Naive thymus-derived CD4-positive, alpha-beta T cell (primary cell): ENCODE measurements at regions not wholly inside any gene's neighbourhood (a gene's known extent, or its start where the extent isn't known, plus 50 kb on each side); places are given as distances from the start of the nearest gene placed in this dataset.

Source experiments
- ATAC-seq: fragments of 150-1000 bp; cut with Tn5 transposase; 2 replicates; pipeline ENCODE4 v1.10.0; 2021; ENCODE audit warnings: mild to moderate bottlenecking, moderate library complexity
- CTCF ChIA-PET: fragments of 350-600 bp; sonication (Branson Sonifier 250); formaldehyde crosslinking; loops from one replicate; lab custom pipeline; 2021; ENCODE audit warnings: antibody characterized with exemption; lab: Charles Lee
- POLR2A ChIA-PET: fragments of 350-600 bp; sonication (Branson Sonifier 250); formaldehyde crosslinking; loops from one replicate; lab custom pipeline; 2021; ENCODE audit warnings: antibody characterized with exemption, inconsistent platforms; lab: Charles Lee
- DNase-seq, 9 donors: peaks; one replicate each; pipeline versions ENCODE4 v3.0.0 to v3.0.0-alpha.2; 2020 to 2022; ENCODE audit warnings: mixed read lengths in 1 of 9
- H3K27ac ChIP-seq: one replicate; pipeline ENCODE4 v1.7.0; 2013; ENCODE audit warnings: mild to moderate bottlenecking, low read depth, low read length, moderate library complexity
- H3K27me3 ChIP-seq, 2 donors: one replicate each; pipeline ENCODE4 v1.7.0; 2013; ENCODE audit warnings: low read length in 2 of 2, mild to moderate bottlenecking in 2 of 2, moderate library complexity in 2 of 2; ENCODE audit not compliant: control insufficient read depth in 2 of 2, insufficient read depth in 2 of 2
- H3K36me3 ChIP-seq, 3 experiments: 1 replicate in 2 of 3; 2 replicates in 1 of 3; pipeline ENCODE4 v1.7.0; 2013; ENCODE audit warnings: low read length in 3 of 3, mild to moderate bottlenecking in 3 of 3, moderate library complexity in 1 of 3; ENCODE audit not compliant: insufficient read depth in 3 of 3, control insufficient read depth in 2 of 3
- H3K4me1 ChIP-seq, 2 donors: one replicate each; pipeline ENCODE4 v1.7.0; 2013; ENCODE audit warnings: low read length in 2 of 2, mild to moderate bottlenecking in 2 of 2, moderate library complexity in 1 of 2; ENCODE audit not compliant: control insufficient read depth in 2 of 2, insufficient read depth in 2 of 2
- H3K4me3 ChIP-seq: 2 replicates; pipeline ENCODE4 v1.7.0; 2013; ENCODE audit warnings: mild to moderate bottlenecking, low read length
- H3K9me3 ChIP-seq, 3 experiments: 1 replicate in 2 of 3; 2 replicates in 1 of 3; pipeline ENCODE4 v1.7.0; 2013; ENCODE audit warnings: low read length in 3 of 3; ENCODE audit not compliant: control insufficient read depth in 2 of 3
- H3K27ac Mint-ChIP-seq, 9 donors: one replicate each; pipeline ENCODE4 v1.8.0; 2020 to 2022; ENCODE audit warnings: mixed read lengths in 9 of 9, mild to moderate bottlenecking in 8 of 9, moderate library complexity in 5 of 9, inconsistent platforms in 2 of 9
- H3K27me3 Mint-ChIP-seq, 5 donors: one replicate each; pipeline ENCODE4 v1.8.0; 2021 to 2022; ENCODE audit warnings: mixed read lengths in 5 of 5, mild to moderate bottlenecking in 1 of 5
- H3K36me3 Mint-ChIP-seq, 5 donors: one replicate each; pipeline ENCODE4 v1.8.0; 2020 to 2022; ENCODE audit warnings: mixed read lengths in 5 of 5, mild to moderate bottlenecking in 3 of 5, inconsistent platforms in 1 of 5
- H3K4me1 Mint-ChIP-seq, 7 donors: one replicate each; pipeline ENCODE4 v1.8.0; 2020 to 2022; ENCODE audit warnings: mixed read lengths in 7 of 7, mild to moderate bottlenecking in 3 of 7, inconsistent platforms in 1 of 7
- H3K4me3 Mint-ChIP-seq, 10 donors: one replicate each; pipeline ENCODE4 v1.8.0; 2020 to 2022; ENCODE audit warnings: mild to moderate bottlenecking in 10 of 10, mixed read lengths in 10 of 10, moderate library complexity in 6 of 10, inconsistent platforms in 2 of 10
- H3K9me3 Mint-ChIP-seq, 11 donors: one replicate each; pipeline ENCODE4 v1.8.0; 2020 to 2022; ENCODE audit warnings: mixed read lengths in 11 of 11, mild to moderate bottlenecking in 4 of 11, inconsistent platforms in 1 of 11, moderate library complexity in 1 of 11
- intact Hi-C, 2 donors: fragments of 100-400 bp; cut with micrococcal nuclease; formaldehyde crosslinking; loops; one replicate each; pipeline ENCODE4 v1.15.1; 2023

- H3K4me1 Mint-ChIP-seq = no peaks in the 10 kb centered on the region
Measured at GRCh38 chr12:53854701-53855316, 83.8 kb upstream of the HOXC13 start.

GRCh38 chr12:53856132-53856531, 82.5 kb upstream of the HOXC13 start:
- no peaks in the 10 kb centered on the region for H3K36me3 ChIP-seq
- no peaks in the 10 kb centered on the region for H3K27me3 ChIP-seq
- Mint-ChIP-seq H3K27ac (no peak overlapping the region), H3K4me1 (no peaks in the 10 kb centered on the region), H3K9me3 (no peaks in the 10 kb centered on the region), H3K27me3 (peaks cover 13 to 61% (median 35%) of the 10 kb centered on the region in 5 donors), H3K36me3 (no peaks in the 10 kb centered on the region), H3K4me3 (no peak overlapping the region)
- no peak overlapping the region for H3K4me3 ChIP-seq
- intact Hi-C loops = no loop called here
- ChIA-PET CTCF (no interaction called here), POLR2A (no interaction called here)
- no peak for DNase-seq
- no peaks in the 10 kb centered on the region for H3K9me3 ChIP-seq
- H3K27ac ChIP-seq = no peak overlapping the region
- no peak for ATAC-seq
- no peaks in the 10 kb centered on the region for H3K4me1 ChIP-seq

More at GRCh38 chr12:53854701-53855316, 83.8 kb upstream of the HOXC13 start:
- Mint-ChIP-seq H3K9me3 (no peaks in the 10 kb centered on the region), H3K4me3 (no peak overlapping the region), H3K27ac (no peak overlapping the region), H3K27me3 (peaks cover 14 to 64% (median 38%) of the 10 kb centered on the region in 5 donors), H3K36me3 (no peaks in the 10 kb centered on the region)
- H3K4me3 ChIP-seq = no peak overlapping the region
- no peak for ATAC-seq
- intact Hi-C loops = no loop called here
- H3K36me3 ChIP-seq = no peaks in the 10 kb centered on the region
- no peak for DNase-seq
- POLR2A ChIA-PET = interaction anchor here (0.8 kb wide), 1 partner anchor 1314 kb away, joined by 3 read pairs; no protein-coding TSS in a partner anchor
- no peaks in the 10 kb centered on the region for H3K9me3 ChIP-seq
- no peaks in the 10 kb centered on the region for H3K4me1 ChIP-seq
- H3K27ac ChIP-seq = no peak overlapping the region
- no peaks in the 10 kb centered on the region for H3K27me3 ChIP-seq
- CTCF ChIA-PET = interaction anchor here (0.6 kb wide), 1 partner anchor 99 kb away, joined by 3 read pairs; no protein-coding TSS in a partner anchor

GRCh38 chr12:53857666-53858065, 81.0 kb upstream of the HOXC13 start:
- no peak for DNase-seq
- Mint-ChIP-seq H3K9me3 (no peaks in the 10 kb centered on the region), H3K4me3 (no peak overlapping the region), H3K36me3 (no peaks in the 10 kb centered on the region), H3K27me3 (peaks cover 15 to 62% (median 33%) of the 10 kb centered on the region in 5 donors), H3K27ac (no peak overlapping the region), H3K4me1 (no peaks in the 10 kb centered on the region)
- H3K4me1 ChIP-seq = no peaks in the 10 kb centered on the region
- no peaks in the 10 kb centered on the region for H3K9me3 ChIP-seq
- intact Hi-C loops = no loop called here
- ChIA-PET POLR2A (no interaction called here), CTCF (no interaction called here)
- no peaks in the 10 kb centered on the region for H3K36me3 ChIP-seq
- no peak for ATAC-seq
- H3K4me3 ChIP-seq = no peak overlapping the region
- no peak overlapping the region for H3K27ac ChIP-seq
- H3K27me3 ChIP-seq = no peaks in the 10 kb centered on the region

GRCh38 chr12:53860426-53861345, 77.9 kb upstream of the HOXC13 start:
- no peaks in the 10 kb centered on the region for H3K9me3 Mint-ChIP-seq
- Histone ChIP-seq H3K9me3 (no peaks in the 10 kb centered on the region), H3K4me3 (no peak overlapping the region), H3K27me3 (no peaks in the 10 kb centered on the region), H3K27ac (no peak overlapping the region), H3K36me3 (no peaks in the 10 kb centered on the region), H3K4me1 (no peaks in the 10 kb centered on the region)
- no peak overlapping the region for H3K4me3 Mint-ChIP-seq
- H3K27ac Mint-ChIP-seq = no peak overlapping the region
- DNase-seq (no peak), ATAC-seq (no peak)
- POLR2A ChIA-PET = no interaction called here
- intact Hi-C loops = no loop called here
- H3K27me3 Mint-ChIP-seq = peaks cover 13 to 41% (median 15%) of the 10 kb centered on the region in 5 donors
- CTCF ChIA-PET = interaction anchor here (0.6 kb wide), 1 partner anchor 512 kb away, joined by 3 read pairs; no protein-coding TSS in a partner anchor
- no peaks in the 10 kb centered on the region for H3K4me1 Mint-ChIP-seq
- H3K36me3 Mint-ChIP-seq = no peaks in the 10 kb centered on the region

- ATAC-seq = no peak
- peaks cover 0 to 1% of the 10 kb centered on the region in 2 donors for H3K27me3 ChIP-seq
- H3K36me3 Mint-ChIP-seq = no peaks in the 10 kb centered on the region
- H3K4me3 Mint-ChIP-seq = no peak overlapping the region
- no peak overlapping the region for H3K27ac ChIP-seq
- H3K4me1 ChIP-seq = no peaks in the 10 kb centered on the region
- no peaks in the 10 kb centered on the region for H3K9me3 ChIP-seq
- H3K9me3 Mint-ChIP-seq = no peaks in the 10 kb centered on the region
- H3K4me1 Mint-ChIP-seq = no peaks in the 10 kb centered on the region
- POLR2A ChIA-PET = no interaction called here
- H3K36me3 ChIP-seq = no peaks in the 10 kb centered on the region
- H3K27ac Mint-ChIP-seq = no peak overlapping the region
- intact Hi-C loops = no loop called here
- no peak overlapping the region for H3K4me3 ChIP-seq
- DNase-seq = no peak
- CTCF ChIA-PET = no interaction called here
- H3K27me3 Mint-ChIP-seq = peaks cover 13 to 39% (median 19%) of the 10 kb centered on the region in 5 donors
Measured at GRCh38 chr12:53862206-53862605, 76.4 kb upstream of the HOXC13 start.

GRCh38 chr12:53862831-53863230, 75.8 kb upstream of the HOXC13 start:
- ATAC-seq = no peak
- H3K27ac Mint-ChIP-seq = no peak overlapping the region
- Histone ChIP-seq H3K4me1 (no peaks in the 10 kb centered on the region), H3K9me3 (no peaks in the 10 kb centered on the region), H3K27me3 (peaks cover 0 to 4% of the 10 kb centered on the region in 2 donors), H3K4me3 (no peak overlapping the region), H3K27ac (no peak overlapping the region), H3K36me3 (no peaks in the 10 kb centered on the region)
- no peak for DNase-seq
- intact Hi-C loops = no loop called here
- ChIA-PET CTCF (no interaction called here), POLR2A (no interaction called here)
- H3K4me1 Mint-ChIP-seq = no peaks in the 10 kb centered on the region
- H3K36me3 Mint-ChIP-seq = no peaks in the 10 kb centered on the region
- no peak overlapping the region for H3K4me3 Mint-ChIP-seq
- peaks cover 20 to 44% (median 25%) of the 10 kb centered on the region in 5 donors for H3K27me3 Mint-ChIP-seq
- H3K9me3 Mint-ChIP-seq = no peaks in the 10 kb centered on the region
